ENCODE measurements at regions not wholly inside any gene's neighbourhood (a gene's known extent, or its start where the extent isn't known, plus 50 kb on each side); places are given as distances from the start of the nearest gene placed in this dataset.
"Not testable (repeated sequence)": the region's sequence is repeated elsewhere in the genome, so short reads cannot be mapped to it uniquely, and the experiment has no call there.

GRCh38 chr6:115415378-115415777, 645.3 kb downstream of the FRK start:
- no peaks in the 10 kb centered on the region for H3K27me3 Mint-ChIP-seq (ENCODE audit: low read depth)
- POLR2A ChIA-PET, result no interaction called here

GRCh38 chr6:115414916-115415315, 645.8 kb downstream of the FRK start:
- POLR2A ChIA-PET; CTCF ChIA-PET; H3K4me1 Mint-ChIP-seq (ENCODE audit: low read depth); H3K4me3 Mint-ChIP-seq; ATAC-seq; H3K27ac Mint-ChIP-seq; H3K27me3 Mint-ChIP-seq (ENCODE audit: low read depth); H3K9me3 Mint-ChIP-seq (ENCODE audit: insufficient read depth); H3K36me3 Mint-ChIP-seq (ENCODE audit: low read depth); DNase-seq: not testable (repeated sequence)

More at GRCh38 chr6:115415378-115415777, 645.3 kb downstream of the FRK start:
- H3K4me3 Mint-ChIP-seq, result no peak overlapping the region
- no peaks in the 10 kb centered on the region for H3K36me3 Mint-ChIP-seq (ENCODE audit: low read depth)
- CTCF ChIA-PET, result no interaction called here
- ATAC-seq, result no peak
- no peaks in the 10 kb centered on the region for H3K4me1 Mint-ChIP-seq (ENCODE audit: low read depth)
- no peak overlapping the region for H3K27ac Mint-ChIP-seq
- DNase-seq, result no peak
- peaks cover 6% of the 10 kb centered on the region for H3K9me3 Mint-ChIP-seq (ENCODE audit: insufficient read depth)

- DNase-seq (no peak), ATAC-seq (no peak)
- ChIA-PET POLR2A (no interaction called here), CTCF (no interaction called here)
- no peak overlapping the region for H3K4me3 Mint-ChIP-seq
- H3K4me1 Mint-ChIP-seq (ENCODE audit: low read depth), result no peaks in the 10 kb centered on the region
- H3K27ac Mint-ChIP-seq, result no peak overlapping the region
- no peaks in the 10 kb centered on the region for H3K36me3 Mint-ChIP-seq (ENCODE audit: low read depth)
- peaks cover 6% of the 10 kb centered on the region for H3K9me3 Mint-ChIP-seq (ENCODE audit: insufficient read depth)
- no peaks in the 10 kb centered on the region for H3K27me3 Mint-ChIP-seq (ENCODE audit: low read depth)
These were observed 648.9 kb downstream of the FRK start for GRCh38 chr6:115411756-115412155.

GRCh38 chr6:115404446-115404845, 656.2 kb downstream of the FRK start:
- ChIA-PET POLR2A (no interaction called here), CTCF (no interaction called here)
- Mint-ChIP-seq H3K4me3 (no peak overlapping the region), H3K4me1 (ENCODE audit: low read depth) (no peaks in the 10 kb centered on the region), H3K27me3 (ENCODE audit: low read depth) (no peaks in the 10 kb centered on the region), H3K9me3 (ENCODE audit: insufficient read depth) (peaks cover 8% of the 10 kb centered on the region), H3K36me3 (ENCODE audit: low read depth) (no peaks in the 10 kb centered on the region), H3K27ac (no peak overlapping the region)
- ATAC-seq, result no peak
- DNase-seq, result no peak

GRCh38 chr6:115398607-115399006, 662.1 kb downstream of the FRK start:
- Mint-ChIP-seq H3K4me3 (no peak overlapping the region), H3K9me3 (ENCODE audit: insufficient read depth) (peaks cover 8% of the 10 kb centered on the region), H3K4me1 (ENCODE audit: low read depth) (no peaks in the 10 kb centered on the region), H3K36me3 (ENCODE audit: low read depth) (no peaks in the 10 kb centered on the region), H3K27me3 (ENCODE audit: low read depth) (no peaks in the 10 kb centered on the region), H3K27ac (no peak overlapping the region)
- ChIA-PET CTCF (no interaction called here), POLR2A (no interaction called here)
- no peak for DNase-seq
- ATAC-seq, result no peak

- H3K9me3 Mint-ChIP-seq (ENCODE audit: insufficient read depth), result peaks cover 5% of the 10 kb centered on the region
- ATAC-seq, result no peak
- no peak overlapping the region for H3K27ac Mint-ChIP-seq
- H3K27me3 Mint-ChIP-seq (ENCODE audit: low read depth), result no peaks in the 10 kb centered on the region
- H3K36me3 Mint-ChIP-seq (ENCODE audit: low read depth), result no peaks in the 10 kb centered on the region
- no peak overlapping the region for H3K4me3 Mint-ChIP-seq
- ChIA-PET CTCF (no interaction called here), POLR2A (no interaction called here)
- no peaks in the 10 kb centered on the region for H3K4me1 Mint-ChIP-seq (ENCODE audit: low read depth)
- DNase-seq, result no peak
These were observed 664.4 kb downstream of the FRK start for GRCh38 chr6:115396112-115396906.

GRCh38 chr6:115393821-115394220, 666.9 kb downstream of the FRK start:
- CTCF ChIA-PET, result no interaction called here

GRCh38 chr6:115370202-115370601, 690.5 kb downstream of the FRK start:
- DNase-seq (no peak), ATAC-seq (no peak)
- H3K9me3 Mint-ChIP-seq (ENCODE audit: insufficient read depth), result peaks cover 9% of the 10 kb centered on the region
- H3K4me1 Mint-ChIP-seq (ENCODE audit: low read depth), result no peaks in the 10 kb centered on the region
- CTCF ChIA-PET, result no interaction called here
- no peaks in the 10 kb centered on the region for H3K27me3 Mint-ChIP-seq (ENCODE audit: low read depth)
- POLR2A ChIA-PET, result no interaction called here
- H3K4me3 Mint-ChIP-seq, result no peak overlapping the region
- H3K27ac Mint-ChIP-seq, result no peak overlapping the region
- H3K36me3 Mint-ChIP-seq (ENCODE audit: low read depth), result no peaks in the 10 kb centered on the region

More at GRCh38 chr6:115393821-115394220, 666.9 kb downstream of the FRK start:
- Mint-ChIP-seq H3K36me3 (ENCODE audit: low read depth) (no peaks in the 10 kb centered on the region), H3K9me3 (ENCODE audit: insufficient read depth) (peaks cover 4% of the 10 kb centered on the region), H3K4me1 (ENCODE audit: low read depth) (no peaks in the 10 kb centered on the region), H3K27ac (no peak overlapping the region), H3K4me3 (no peak overlapping the region), H3K27me3 (ENCODE audit: low read depth) (no peaks in the 10 kb centered on the region)
- DNase-seq (no peak), ATAC-seq (no peak)
- POLR2A ChIA-PET, result no interaction called here

GRCh38 chr6:115365783-115366182, 694.9 kb downstream of the FRK start:
- Mint-ChIP-seq H3K27ac (no peak overlapping the region), H3K4me1 (ENCODE audit: low read depth) (no peaks in the 10 kb centered on the region), H3K36me3 (ENCODE audit: low read depth) (no peaks in the 10 kb centered on the region), H3K4me3 (no peak overlapping the region), H3K9me3 (ENCODE audit: insufficient read depth) (peaks cover 13% of the 10 kb centered on the region), H3K27me3 (ENCODE audit: low read depth) (no peaks in the 10 kb centered on the region)
- POLR2A ChIA-PET, result no interaction called here
- no peak for DNase-seq
- CTCF ChIA-PET, result no interaction called here
- no peak for ATAC-seq

GRCh38 chr6:115363379-115363778, 697.3 kb downstream of the FRK start:
- DNase-seq (no peak), ATAC-seq (no peak)
- ChIA-PET POLR2A (no interaction called here), CTCF (no interaction called here)
- no peak overlapping the region for H3K4me3 Mint-ChIP-seq
- peaks cover 13% of the 10 kb centered on the region for H3K9me3 Mint-ChIP-seq (ENCODE audit: insufficient read depth)
- no peaks in the 10 kb centered on the region for H3K4me1 Mint-ChIP-seq (ENCODE audit: low read depth)
- H3K27me3 Mint-ChIP-seq (ENCODE audit: low read depth), result no peaks in the 10 kb centered on the region
- H3K27ac Mint-ChIP-seq, result no peak overlapping the region
- H3K36me3 Mint-ChIP-seq (ENCODE audit: low read depth), result no peaks in the 10 kb centered on the region

GRCh38 chr6:115362234-115362633, 698.5 kb downstream of the FRK start:
- no peak for DNase-seq
- ATAC-seq, result no peak
- ChIA-PET CTCF (no interaction called here), POLR2A (no interaction called here)
- Mint-ChIP-seq H3K36me3 (ENCODE audit: low read depth) (no peaks in the 10 kb centered on the region), H3K27me3 (ENCODE audit: low read depth) (no peaks in the 10 kb centered on the region), H3K27ac (no peak overlapping the region), H3K4me1 (ENCODE audit: low read depth) (no peaks in the 10 kb centered on the region), H3K4me3 (no peak overlapping the region), H3K9me3 (ENCODE audit: insufficient read depth) (peaks cover 8% of the 10 kb centered on the region)

GRCh38 chr6:115360602-115361325, 699.9 kb downstream of the FRK start:
- Mint-ChIP-seq H3K9me3 (ENCODE audit: insufficient read depth) (peaks cover 4% of the 10 kb centered on the region), H3K4me1 (ENCODE audit: low read depth) (no peaks in the 10 kb centered on the region), H3K4me3 (no peak overlapping the region), H3K36me3 (ENCODE audit: low read depth) (no peaks in the 10 kb centered on the region), H3K27ac (no peak overlapping the region), H3K27me3 (ENCODE audit: low read depth) (no peaks in the 10 kb centered on the region)
- ChIA-PET POLR2A (no interaction called here), CTCF (no interaction called here)
- no peak for DNase-seq
- ATAC-seq, result no peak

- no peak for ATAC-seq
- no peak overlapping the region for H3K4me3 Mint-ChIP-seq
- no peak for DNase-seq
- ChIA-PET POLR2A (no interaction called here), CTCF (no interaction called here)
- H3K9me3 Mint-ChIP-seq (ENCODE audit: insufficient read depth), result no peaks in the 10 kb centered on the region
- H3K27me3 Mint-ChIP-seq (ENCODE audit: low read depth), result no peaks in the 10 kb centered on the region
- no peak overlapping the region for H3K27ac Mint-ChIP-seq
- H3K36me3 Mint-ChIP-seq (ENCODE audit: low read depth), result no peaks in the 10 kb centered on the region
- H3K4me1 Mint-ChIP-seq (ENCODE audit: low read depth), result no peaks in the 10 kb centered on the region
These were observed 702.1 kb downstream of the FRK start for GRCh38 chr6:115358616-115359015.

All from activated CD8-positive, alpha-beta T cell treated with anti-CD3 and anti-CD28 coated beads, Interleukin-2, amount 10 ng/mL, durations not matched to agents 7 days and 5 days (primary cell).